ENCODE measurements at regions not wholly inside any gene's neighbourhood (a gene's known extent, or its start where the extent isn't known, plus 50 kb on each side); places are given as distances from the start of the nearest gene placed in this dataset.
"Not testable (repeated sequence)": the region's sequence is repeated elsewhere in the genome, so short reads cannot be mapped to it uniquely, and the experiment has no call there.

GRCh38 chr15:38128921-38129320 lies 123.7 kb upstream of the SPRED1 start:
- DNase-seq, result no peak

DNA sequence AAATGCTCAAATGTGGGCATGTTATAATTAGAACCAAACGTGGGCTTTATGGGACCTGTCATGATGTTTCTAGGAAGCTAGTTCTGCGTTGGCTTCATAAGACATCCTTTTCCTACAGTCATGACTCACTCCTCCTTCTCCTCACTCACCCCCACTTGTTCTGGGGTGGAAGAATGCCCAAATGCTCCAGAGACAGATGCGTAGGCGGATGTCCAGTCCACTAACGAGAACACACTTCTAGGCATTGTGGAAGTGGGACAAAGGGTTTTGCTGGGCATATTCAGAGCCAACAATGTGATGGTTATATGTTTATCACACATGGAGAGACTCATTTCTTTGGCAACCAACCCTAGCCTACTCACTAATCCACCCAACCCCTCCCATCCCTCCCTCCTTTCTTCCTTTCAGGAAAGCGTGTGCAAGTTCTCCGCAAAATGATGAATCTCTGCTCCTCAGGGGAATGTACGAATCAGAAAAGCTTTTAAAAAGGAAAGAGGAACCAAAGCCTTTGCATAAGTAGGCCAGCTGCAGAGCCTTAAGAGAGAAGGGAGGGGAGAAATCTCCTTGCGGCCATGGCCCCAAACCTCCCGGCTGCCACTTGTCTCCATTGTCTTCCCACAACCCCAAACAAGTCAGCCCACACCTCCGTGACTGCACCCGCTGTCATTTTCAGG lies 123.0 kb upstream of the SPRED1 start:
- peak; percentile 89 for DNase-seq

GRCh38 chr15:38130205-38130567 lies 122.5 kb upstream of the SPRED1 start:
- no peak for DNase-seq

- DNase-seq, result peak; percentile 25
These were observed 121.7 kb upstream of the SPRED1 start for GRCh38 chr15:38130740-38131498.

GRCh38 chr15:38134252-38134651 lies 118.4 kb upstream of the SPRED1 start:
- DNase-seq, result no peak

DNA sequence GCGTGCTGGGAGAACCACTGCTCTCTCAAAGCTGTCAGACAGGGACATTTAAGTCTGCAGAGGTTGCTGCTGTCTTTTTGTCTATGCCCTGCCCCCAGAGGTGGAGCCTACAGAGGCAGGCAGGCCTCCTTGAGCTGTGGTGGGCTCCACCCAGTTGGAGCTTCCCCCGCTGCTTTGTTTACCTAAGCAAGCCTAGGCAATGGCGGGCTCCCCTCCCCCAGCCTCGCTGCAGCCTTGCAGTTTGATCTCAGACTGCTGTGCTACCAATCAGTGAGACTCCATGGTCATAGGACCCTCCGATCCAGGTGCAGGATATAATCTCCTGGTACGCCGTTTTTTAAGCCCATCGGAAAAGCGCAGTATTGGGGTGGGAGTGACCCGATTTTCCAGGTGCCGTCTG lies 110.4 kb upstream of the SPRED1 start:
- not testable (repeated sequence) for DNase-seq

- DNase-seq, result no peak
These were observed 107.7 kb upstream of the SPRED1 start for GRCh38 chr15:38144921-38145320.

DNA sequence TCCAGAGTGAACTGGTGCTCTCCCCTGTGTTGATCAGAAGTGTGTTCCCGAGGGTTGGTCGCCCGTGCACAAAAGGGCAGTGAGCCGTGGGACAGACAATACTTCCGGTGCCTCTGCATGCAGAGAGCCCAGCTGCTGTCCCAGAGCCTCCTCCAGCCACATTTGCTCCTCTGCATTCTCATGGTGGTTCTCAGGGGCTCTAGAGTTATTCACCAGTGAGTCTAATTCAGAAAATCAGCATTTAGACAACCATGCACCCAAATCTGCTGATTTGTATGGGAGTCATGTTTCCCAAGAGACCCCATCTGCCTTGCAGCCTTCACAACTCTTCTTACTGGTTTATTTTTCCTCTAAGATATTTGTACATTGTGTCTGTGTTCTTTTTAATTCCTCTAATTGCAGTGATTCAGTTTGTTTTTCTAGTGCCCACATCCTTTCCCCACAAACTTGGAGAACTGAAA lies 107.0 kb upstream of the SPRED1 start:
- DNase-seq, result no peak

DNA sequence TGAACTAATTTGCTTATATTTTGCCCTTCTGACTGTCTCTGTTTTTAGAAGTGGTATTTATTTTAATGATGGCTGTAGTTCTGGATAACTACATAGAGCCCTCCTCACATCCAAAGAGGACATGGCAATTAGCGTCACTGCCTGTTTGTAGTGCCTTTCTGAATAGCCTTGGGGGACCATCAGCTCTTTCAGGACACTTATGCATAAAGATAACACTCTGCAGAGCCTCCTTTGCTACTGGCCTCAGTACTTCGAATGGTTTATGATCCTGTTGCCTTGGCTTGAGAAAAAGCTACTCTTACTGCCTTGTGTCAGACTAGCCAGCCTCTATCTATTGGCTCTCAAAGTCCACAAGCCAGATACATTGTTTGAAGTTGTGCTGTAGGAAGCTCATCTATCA lies 105.4 kb upstream of the SPRED1 start:
- no peak for DNase-seq

DNA sequence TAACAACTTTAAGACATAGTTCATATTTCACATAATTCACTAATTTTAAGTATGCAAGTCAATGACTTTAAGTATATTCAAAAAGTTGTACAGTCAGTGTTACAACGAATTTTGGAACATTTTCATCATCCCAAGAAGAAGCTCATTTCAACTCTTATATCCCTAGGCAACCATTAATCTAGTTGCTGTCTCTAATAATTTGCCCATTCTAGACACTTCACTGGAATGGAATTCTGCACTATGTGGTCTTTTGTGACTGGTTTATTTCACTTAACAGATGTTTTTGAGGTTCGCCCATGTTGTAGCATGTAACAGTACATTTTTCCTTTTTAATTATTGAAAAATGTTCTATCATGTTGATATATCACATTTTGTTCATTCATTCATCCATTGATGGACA lies 104.2 kb upstream of the SPRED1 start:
- no peak for DNase-seq

DNA sequence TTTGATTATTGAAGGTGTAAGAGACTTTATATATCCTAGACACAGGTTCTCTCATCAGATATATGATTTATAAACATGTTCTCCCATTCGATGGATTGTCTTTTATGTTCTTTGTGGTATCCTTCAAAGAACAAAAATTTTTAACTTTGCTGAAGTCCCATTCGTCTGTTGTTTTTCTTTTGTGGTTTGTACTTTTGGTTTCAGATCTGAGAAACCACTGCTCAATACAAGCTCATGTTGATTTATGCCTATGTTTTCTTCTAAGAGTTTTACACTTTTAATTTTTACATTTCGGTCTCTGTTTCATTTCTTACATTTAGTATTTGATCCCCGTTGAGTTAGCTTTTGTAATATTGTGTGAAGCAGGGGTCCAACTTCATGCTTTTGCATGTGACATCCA lies 103.3 kb upstream of the SPRED1 start:
- DNase-seq, result no peak

- no peak for DNase-seq
These were observed 102.5 kb upstream of the SPRED1 start for GRCh38 chr15:38150148-38150547.

GRCh38 chr15:38150794-38151193 lies 101.8 kb upstream of the SPRED1 start:
- no peak for DNase-seq

DNA sequence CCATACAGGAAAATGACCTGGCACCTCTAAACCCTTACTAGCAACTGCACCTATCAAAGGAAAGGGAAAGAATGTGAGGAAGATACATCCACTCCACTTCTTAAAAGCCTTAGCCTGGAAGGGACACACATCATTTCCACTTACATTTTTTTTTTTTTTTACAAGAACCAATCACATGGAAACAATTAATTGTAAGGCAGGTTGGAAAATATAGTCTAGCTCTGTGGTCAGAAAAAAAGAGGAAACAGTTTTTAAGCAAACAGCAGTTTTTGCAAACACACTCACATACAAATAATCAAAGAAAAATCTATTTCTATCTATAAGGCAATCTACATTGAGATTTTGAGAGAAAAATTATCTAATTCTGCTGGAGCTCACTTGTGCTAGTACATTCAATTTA lies 98.9 kb upstream of the SPRED1 start:
- no peak for DNase-seq

DNA sequence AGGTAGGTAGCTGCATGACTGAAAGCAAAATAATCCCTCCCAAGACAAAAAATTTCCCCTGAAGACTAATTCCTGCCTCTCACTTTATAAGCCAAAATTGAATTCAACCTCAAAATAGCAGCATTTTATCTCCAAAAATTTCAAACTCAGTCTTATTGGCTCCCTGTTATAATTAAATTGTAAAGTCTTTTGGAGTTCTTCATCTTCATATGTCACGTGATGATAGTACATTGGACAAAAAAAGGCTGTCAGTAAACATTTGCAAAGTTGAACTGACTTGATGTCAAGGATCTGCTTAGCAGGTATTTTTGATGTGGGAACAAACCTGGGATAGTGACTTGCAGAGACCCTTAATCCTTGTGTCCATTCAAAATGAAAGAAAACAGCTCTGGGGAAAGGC lies 98.4 kb upstream of the SPRED1 start:
- no peak for DNase-seq

GRCh38 chr15:38154837-38155236 lies 97.8 kb upstream of the SPRED1 start:
- DNase-seq, result no peak

GRCh38 chr15:38163658-38164057 lies 89.0 kb upstream of the SPRED1 start:
- DNase-seq, result no peak

- DNase-seq, result no peak
These were observed 88.6 kb upstream of the SPRED1 start for GRCh38 chr15:38164061-38164460.

DNA sequence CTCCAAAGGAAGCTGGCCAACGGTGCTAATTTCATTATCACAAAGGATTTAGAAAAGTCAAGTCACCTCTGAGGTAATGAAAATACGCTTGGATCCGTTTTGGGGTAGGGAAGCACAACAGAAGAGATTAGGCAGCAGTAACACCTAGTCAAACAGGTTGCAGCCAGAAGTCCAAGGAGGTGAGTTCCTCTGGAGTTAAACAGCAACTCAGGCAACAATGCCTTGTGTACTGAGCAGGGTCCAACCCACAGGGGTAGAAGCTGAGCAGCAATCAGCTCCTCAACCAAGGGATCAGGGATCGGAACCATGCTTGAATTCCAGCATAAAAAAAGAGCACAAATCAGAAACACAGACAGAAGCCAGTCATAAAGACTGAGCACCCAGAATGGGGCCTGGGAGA lies 88.1 kb upstream of the SPRED1 start:
- DNase-seq, result no peak

DNA sequence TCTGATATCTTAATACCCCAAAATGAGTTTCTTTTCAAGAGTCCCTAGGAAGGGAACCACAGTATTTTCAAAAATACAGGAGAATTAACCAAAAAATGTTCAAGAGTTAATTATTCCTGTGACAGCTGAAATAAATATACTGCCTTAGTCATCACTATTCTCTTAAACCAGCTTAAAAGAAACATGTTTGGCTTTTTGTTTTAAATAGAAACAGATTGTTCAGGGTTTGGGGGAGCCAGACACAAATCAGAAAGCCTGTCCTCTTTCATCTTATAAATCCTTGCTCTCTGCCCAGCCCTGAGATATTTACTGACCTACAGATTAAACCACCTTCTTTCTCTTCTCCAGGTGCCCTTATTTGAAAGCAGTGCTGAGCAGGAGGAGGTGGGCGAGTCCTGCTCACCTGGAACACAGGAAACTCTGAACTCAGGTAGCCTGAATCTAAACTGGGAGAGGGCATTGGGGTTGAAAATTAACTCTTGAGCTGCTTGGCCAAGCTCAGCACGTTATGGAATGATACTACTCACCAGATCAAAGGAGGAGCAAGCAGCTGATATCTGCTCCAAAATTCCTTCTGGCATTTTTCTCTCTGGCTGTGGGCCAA lies 84.1 kb upstream of the SPRED1 start:
- DNase-seq, result no peak

GRCh38 chr15:38171973-38172372 lies 80.7 kb upstream of the SPRED1 start:
- DNase-seq, result no peak

- no peak for DNase-seq
These were observed 77.9 kb upstream of the SPRED1 start for GRCh38 chr15:38174691-38175090.

GRCh38 chr15:38176155-38176554 lies 76.5 kb upstream of the SPRED1 start:
- DNase-seq, result no peak

DNA sequence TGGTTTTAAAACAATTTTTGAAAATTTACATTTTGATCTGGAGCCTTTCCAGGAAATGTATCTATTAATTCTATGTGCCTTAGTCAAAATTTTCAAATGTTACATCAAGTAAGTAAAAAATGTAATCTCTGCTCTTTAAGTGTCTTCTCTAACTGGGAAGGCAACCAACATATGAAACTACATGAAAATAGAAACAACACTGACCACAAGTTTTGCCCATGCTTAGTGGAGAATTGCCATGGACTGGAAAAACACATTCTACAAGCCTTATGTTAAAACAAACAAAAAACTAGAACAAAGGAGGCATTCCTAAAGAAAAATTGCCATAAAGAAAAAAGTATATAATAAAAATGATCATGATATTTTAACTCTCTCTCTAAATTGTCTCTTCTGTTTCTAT lies 75.9 kb upstream of the SPRED1 start:
- DNase-seq, result no peak

Data from occipital lobe (tissue), 1 donor.